ENCODE measurements at regions not wholly inside any gene's neighbourhood (a gene's known extent, or its start where the extent isn't known, plus 50 kb on each side); places are given as distances from the start of the nearest gene placed in this dataset.

- DNase-seq, result no peak
- H3K27me3 Mint-ChIP-seq, result no peaks in the 10 kb centered on the region
- peaks cover 45% of the 10 kb centered on the region for H3K4me1 Mint-ChIP-seq
- ATAC-seq, result peak; percentile 43
- H3K27ac Mint-ChIP-seq, result peak overlapping the region; percentile 59
- no peaks in the 10 kb centered on the region for H3K36me3 Mint-ChIP-seq (ENCODE audit: low read depth)
- peak overlapping the region; percentile 19 for H3K4me3 Mint-ChIP-seq
- no peaks in the 10 kb centered on the region for H3K9me3 ChIP-seq (ENCODE audit: control insufficient read depth, low read length, poor library complexity, severe bottlenecking)
Observed at GRCh38 chr2:100627330-100628300, 64.8 kb downstream of the PDCL3 start.

- Mint-ChIP-seq H3K27me3 (no peaks in the 10 kb centered on the region), H3K4me3 (no peak overlapping the region), H3K4me1 (peaks cover 45% of the 10 kb centered on the region), H3K36me3 (ENCODE audit: low read depth) (no peaks in the 10 kb centered on the region), H3K27ac (no peak overlapping the region)
- H3K9me3 ChIP-seq (ENCODE audit: control insufficient read depth, low read length, poor library complexity, severe bottlenecking), result no peaks in the 10 kb centered on the region
- ATAC-seq, result no peak
- DNase-seq, result no peak
Observed at GRCh38 chr2:100628506-100628905, 65.7 kb downstream of the PDCL3 start.

DNA sequence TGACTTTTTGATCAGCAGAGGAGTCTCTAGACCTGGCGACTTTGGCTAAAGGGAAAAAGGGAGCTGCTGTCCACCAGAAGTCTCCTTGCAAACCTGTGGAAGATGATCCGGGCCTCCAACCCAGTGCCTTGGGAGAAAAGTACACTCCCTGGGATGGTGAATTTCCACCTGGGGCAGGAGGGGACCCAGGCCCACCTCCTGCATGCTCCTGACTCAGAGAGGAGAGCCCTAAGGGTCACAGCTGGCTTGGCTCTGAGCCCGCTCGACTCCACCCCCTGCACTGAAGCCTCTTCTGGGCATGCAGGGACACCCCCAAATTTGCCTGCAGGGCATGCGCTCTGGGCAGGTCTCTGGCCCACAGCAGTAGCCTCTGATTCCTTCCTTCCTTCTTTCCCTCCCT, 66.5 kb downstream of the PDCL3 start:
- Mint-ChIP-seq H3K4me1 (peaks cover 45% of the 10 kb centered on the region), H3K36me3 (ENCODE audit: low read depth) (no peaks in the 10 kb centered on the region), H3K4me3 (no peak overlapping the region), H3K27me3 (no peaks in the 10 kb centered on the region), H3K27ac (no peak overlapping the region)
- no peak for ATAC-seq
- no peak for DNase-seq
- no peaks in the 10 kb centered on the region for H3K9me3 ChIP-seq (ENCODE audit: control insufficient read depth, low read length, poor library complexity, severe bottlenecking)

GRCh38 chr2:100630473-100630977, 67.7 kb downstream of the PDCL3 start:
- H3K36me3 Mint-ChIP-seq (ENCODE audit: low read depth), result no peaks in the 10 kb centered on the region
- no peaks in the 10 kb centered on the region for H3K9me3 ChIP-seq (ENCODE audit: control insufficient read depth, low read length, poor library complexity, severe bottlenecking)
- H3K27me3 Mint-ChIP-seq, result no peaks in the 10 kb centered on the region
- H3K4me1 Mint-ChIP-seq, result peaks cover 45% of the 10 kb centered on the region
- ATAC-seq (peak; percentile 69), DNase-seq (no peak)
- H3K4me3 Mint-ChIP-seq, result peak overlapping the region; percentile 66
- H3K27ac Mint-ChIP-seq, result peak overlapping the region; percentile 19

DNA sequence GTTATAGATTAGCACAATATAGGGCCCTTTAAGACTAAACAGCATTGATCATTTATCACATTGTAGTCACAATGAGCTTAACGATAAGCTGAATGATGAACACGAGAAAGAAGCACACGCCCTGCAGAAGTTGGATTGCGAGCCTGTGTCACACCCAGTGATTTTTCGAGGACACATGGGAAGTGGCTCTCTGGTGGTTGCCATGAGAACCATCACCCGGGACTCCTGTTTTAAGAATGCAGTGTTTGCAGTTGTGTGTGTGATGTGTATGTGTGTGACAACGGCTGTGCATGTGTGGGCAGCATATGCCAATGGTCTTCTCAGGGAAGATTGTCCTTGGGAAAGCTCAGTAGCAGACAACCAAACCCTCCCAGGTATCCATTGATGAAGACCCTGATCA, 69.2 kb downstream of the PDCL3 start:
- H3K9me3 ChIP-seq (ENCODE audit: control insufficient read depth, low read length, poor library complexity, severe bottlenecking), result no peaks in the 10 kb centered on the region
- H3K27me3 Mint-ChIP-seq, result no peaks in the 10 kb centered on the region
- ATAC-seq (no peak), DNase-seq (no peak)
- H3K36me3 Mint-ChIP-seq (ENCODE audit: low read depth), result no peaks in the 10 kb centered on the region
- no peak overlapping the region for H3K4me3 Mint-ChIP-seq
- H3K27ac Mint-ChIP-seq, result no peak overlapping the region
- H3K4me1 Mint-ChIP-seq, result peaks cover 38% of the 10 kb centered on the region

GRCh38 chr2:100632759-100633158, 70.0 kb downstream of the PDCL3 start:
- peaks cover 30% of the 10 kb centered on the region for H3K4me1 Mint-ChIP-seq
- H3K4me3 Mint-ChIP-seq, result no peak overlapping the region
- DNase-seq (no peak), ATAC-seq (no peak)
- H3K9me3 ChIP-seq (ENCODE audit: control insufficient read depth, low read length, poor library complexity, severe bottlenecking), result no peaks in the 10 kb centered on the region
- H3K27ac Mint-ChIP-seq, result no peak overlapping the region
- no peaks in the 10 kb centered on the region for H3K36me3 Mint-ChIP-seq (ENCODE audit: low read depth)
- H3K27me3 Mint-ChIP-seq, result no peaks in the 10 kb centered on the region

DNA sequence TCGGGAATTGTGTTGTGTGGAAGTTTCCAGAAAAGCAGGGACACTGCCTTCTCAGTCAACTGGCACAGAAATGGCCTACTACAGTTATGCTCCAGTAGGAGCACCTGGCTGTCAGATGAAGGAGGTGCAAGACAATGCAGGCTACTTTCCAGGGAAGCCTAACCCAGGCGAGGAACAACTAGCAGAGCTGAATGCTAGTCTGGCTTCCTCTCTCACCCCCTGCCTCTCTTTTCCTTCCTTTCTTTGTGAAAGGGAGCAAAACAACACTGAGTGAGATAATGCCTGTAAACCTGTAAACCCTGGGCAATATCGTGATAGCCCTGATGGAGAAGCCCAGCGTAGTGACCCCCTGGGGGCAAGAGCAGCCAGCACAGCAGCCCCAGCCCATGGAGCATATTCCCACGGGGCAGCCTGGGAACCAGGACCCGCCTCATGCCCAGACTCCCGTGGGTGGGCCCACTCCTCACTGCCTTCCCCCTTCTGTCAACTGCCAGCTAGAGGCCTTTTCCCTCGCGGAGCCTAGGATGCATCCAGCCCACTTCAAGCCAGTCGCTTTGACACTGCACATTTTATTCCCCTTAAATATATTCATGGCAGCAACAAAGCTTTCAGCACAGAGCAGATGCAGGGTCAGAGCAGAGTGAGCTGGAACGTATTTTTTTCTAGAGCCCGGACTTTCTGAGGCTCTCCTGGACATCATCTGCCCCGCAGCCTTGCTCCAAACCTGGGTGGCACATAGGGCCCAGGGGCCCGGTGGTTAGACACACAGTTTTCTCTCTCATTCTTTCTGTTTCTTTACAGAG, 77.0 kb downstream of the PDCL3 start:
- Mint-ChIP-seq H3K4me1 (peaks cover 36% of the 10 kb centered on the region), H3K27ac (peak overlapping the region; percentile 92), H3K4me3 (peak overlapping the region; percentile 80), H3K36me3 (ENCODE audit: low read depth) (no peaks in the 10 kb centered on the region), H3K27me3 (no peaks in the 10 kb centered on the region)
- ATAC-seq, result no peak
- no peaks in the 10 kb centered on the region for H3K9me3 ChIP-seq (ENCODE audit: control insufficient read depth, low read length, poor library complexity, severe bottlenecking)
- DNase-seq, result no peak

DNA sequence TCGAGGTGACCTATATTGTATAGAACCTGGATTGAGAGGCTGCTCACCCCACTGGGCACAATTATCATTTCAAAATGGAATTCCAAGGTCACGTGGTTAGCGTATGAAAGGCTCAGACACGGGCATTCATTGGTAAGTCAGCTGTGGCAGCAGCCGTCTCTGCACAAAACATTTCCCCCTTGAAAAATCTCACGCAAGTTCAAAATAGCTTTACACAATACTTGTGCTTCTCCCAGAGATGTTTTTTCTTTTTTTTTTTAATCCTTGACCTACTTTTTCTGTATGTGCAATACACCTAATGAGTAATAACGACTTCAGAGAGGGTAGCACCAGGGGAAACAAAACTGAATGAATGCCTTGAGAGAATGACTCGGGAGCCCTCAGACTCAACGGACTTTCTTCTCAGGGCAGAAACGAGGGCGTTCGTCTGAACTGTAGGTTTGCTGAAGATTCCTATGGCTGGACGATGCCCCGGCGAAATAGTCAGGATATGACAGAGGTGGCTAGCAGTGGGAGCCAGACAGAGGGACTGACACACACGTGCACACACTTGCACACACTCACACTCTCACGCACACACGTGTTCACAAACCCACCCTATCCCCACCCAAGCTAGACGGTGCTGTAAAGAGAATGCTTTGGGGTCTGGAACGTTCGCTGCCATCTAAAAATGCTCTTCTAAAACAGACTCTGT, 77.8 kb downstream of the PDCL3 start:
- DNase-seq (no peak), ATAC-seq (peak; percentile 26)
- Mint-ChIP-seq H3K27ac (peak overlapping the region; percentile 92), H3K36me3 (ENCODE audit: low read depth) (no peaks in the 10 kb centered on the region), H3K27me3 (no peaks in the 10 kb centered on the region), H3K4me1 (peaks cover 39% of the 10 kb centered on the region), H3K4me3 (peak overlapping the region; percentile 80)
- H3K9me3 ChIP-seq (ENCODE audit: control insufficient read depth, low read length, poor library complexity, severe bottlenecking), result no peaks in the 10 kb centered on the region

- DNase-seq, result no peak
- no peaks in the 10 kb centered on the region for H3K36me3 Mint-ChIP-seq (ENCODE audit: low read depth)
- H3K4me3 Mint-ChIP-seq, result peak overlapping the region; percentile 80
- H3K27ac Mint-ChIP-seq, result peak overlapping the region; percentile 92
- no peaks in the 10 kb centered on the region for H3K9me3 ChIP-seq (ENCODE audit: control insufficient read depth, low read length, poor library complexity, severe bottlenecking)
- no peak for ATAC-seq
- peaks cover 39% of the 10 kb centered on the region for H3K4me1 Mint-ChIP-seq
- H3K27me3 Mint-ChIP-seq, result no peaks in the 10 kb centered on the region
Observed at GRCh38 chr2:100641125-100641435, 78.3 kb downstream of the PDCL3 start.

- Mint-ChIP-seq H3K4me1 (peaks cover 39% of the 10 kb centered on the region), H3K27me3 (no peaks in the 10 kb centered on the region), H3K36me3 (ENCODE audit: low read depth) (no peaks in the 10 kb centered on the region), H3K27ac (peak overlapping the region; percentile 92), H3K4me3 (peak overlapping the region; percentile 80)
- ATAC-seq (no peak), DNase-seq (no peak)
- H3K9me3 ChIP-seq (ENCODE audit: control insufficient read depth, low read length, poor library complexity, severe bottlenecking), result no peaks in the 10 kb centered on the region
Observed at GRCh38 chr2:100642425-100642824, 79.6 kb downstream of the PDCL3 start.

GRCh38 chr2:100643467-100643866, 80.7 kb downstream of the PDCL3 start:
- H3K9me3 ChIP-seq (ENCODE audit: control insufficient read depth, low read length, poor library complexity, severe bottlenecking), result no peaks in the 10 kb centered on the region
- no peak for DNase-seq
- peak overlapping the region; percentile 89 for H3K27ac Mint-ChIP-seq
- no peaks in the 10 kb centered on the region for H3K27me3 Mint-ChIP-seq
- H3K4me1 Mint-ChIP-seq, result peaks cover 39% of the 10 kb centered on the region
- peak overlapping the region; percentile 90 for H3K4me3 Mint-ChIP-seq
- H3K36me3 Mint-ChIP-seq (ENCODE audit: low read depth), result no peaks in the 10 kb centered on the region
- ATAC-seq, result peak; percentile 8

GRCh38 chr2:100643906-100644501, 81.2 kb downstream of the PDCL3 start:
- H3K9me3 ChIP-seq (ENCODE audit: control insufficient read depth, low read length, poor library complexity, severe bottlenecking), result no peaks in the 10 kb centered on the region
- H3K4me3 Mint-ChIP-seq, result peak overlapping the region; percentile 90
- H3K4me1 Mint-ChIP-seq, result peaks cover 39% of the 10 kb centered on the region
- H3K36me3 Mint-ChIP-seq (ENCODE audit: low read depth), result no peaks in the 10 kb centered on the region
- DNase-seq (peak in 2 of 3 donors; percentile 24 to 29), ATAC-seq (peak; percentile 89)
- peak overlapping the region; percentile 89 for H3K27ac Mint-ChIP-seq
- no peaks in the 10 kb centered on the region for H3K27me3 Mint-ChIP-seq

All from T-helper 17 cell (primary cell).